ENCODE measurements at regions not wholly inside any gene's neighbourhood (a gene's known extent, or its start where the extent isn't known, plus 50 kb on each side); places are given as distances from the start of the nearest gene placed in this dataset.

DNA sequence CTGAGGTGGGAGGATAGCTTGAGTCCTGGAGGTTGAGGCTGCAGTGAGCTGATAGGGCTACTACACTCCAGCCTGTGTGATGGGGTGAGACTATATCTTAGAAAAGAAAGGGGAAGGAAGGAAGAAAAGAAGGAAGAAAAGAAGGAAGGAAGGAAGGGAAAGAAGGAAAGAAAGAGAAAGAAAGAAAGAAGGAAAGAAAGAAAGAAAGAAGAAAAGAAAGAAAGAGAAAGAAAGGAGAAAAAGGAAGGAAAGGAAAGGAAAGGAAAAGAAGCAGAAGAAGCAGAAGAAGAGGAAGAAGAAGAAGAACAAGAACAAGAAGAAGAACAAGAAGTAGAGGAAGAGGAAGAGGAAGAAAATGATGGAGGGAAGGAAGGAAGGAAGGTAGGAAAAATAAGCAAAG lies 1130.2 kb upstream of the MAP3K7 start:
- DNase-seq (ENCODE audit: low spot score), result no peak
- H3K27ac Mint-ChIP-seq, result no peak overlapping the region
- no peaks in the 10 kb centered on the region for H3K9me3 Mint-ChIP-seq
- H3K4me3 Mint-ChIP-seq, result no peak overlapping the region
- H3K4me1 Mint-ChIP-seq (ENCODE audit: low read depth), result no peaks in the 10 kb centered on the region
- no peaks in the 10 kb centered on the region for H3K27me3 Mint-ChIP-seq (ENCODE audit: low read depth)
- H3K36me3 Mint-ChIP-seq (ENCODE audit: low read depth), result no peaks in the 10 kb centered on the region

DNA sequence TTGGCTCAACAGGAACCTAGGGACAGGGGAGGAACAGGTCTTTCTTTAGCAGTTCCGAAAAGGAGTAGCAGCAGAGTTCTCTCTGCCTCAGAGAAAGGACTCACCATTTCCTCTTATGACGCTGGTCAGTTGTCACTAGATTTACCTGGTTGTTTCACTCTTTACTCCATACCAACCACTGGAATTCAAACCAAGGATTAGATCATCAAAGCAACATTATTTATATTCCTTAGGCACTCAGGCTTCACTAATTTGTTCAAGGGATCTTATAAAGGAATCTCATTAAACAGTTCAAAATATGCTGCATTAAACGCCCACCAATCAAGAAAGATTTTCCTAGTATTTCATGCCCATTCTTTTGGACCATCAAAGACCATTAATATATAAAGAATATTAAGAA lies 1129.5 kb upstream of the MAP3K7 start:
- Mint-ChIP-seq H3K9me3 (no peaks in the 10 kb centered on the region), H3K4me1 (ENCODE audit: low read depth) (no peaks in the 10 kb centered on the region), H3K4me3 (no peak overlapping the region), H3K27ac (no peak overlapping the region), H3K36me3 (ENCODE audit: low read depth) (no peaks in the 10 kb centered on the region), H3K27me3 (ENCODE audit: low read depth) (no peaks in the 10 kb centered on the region)
- no peak for DNase-seq (ENCODE audit: low spot score)

DNA sequence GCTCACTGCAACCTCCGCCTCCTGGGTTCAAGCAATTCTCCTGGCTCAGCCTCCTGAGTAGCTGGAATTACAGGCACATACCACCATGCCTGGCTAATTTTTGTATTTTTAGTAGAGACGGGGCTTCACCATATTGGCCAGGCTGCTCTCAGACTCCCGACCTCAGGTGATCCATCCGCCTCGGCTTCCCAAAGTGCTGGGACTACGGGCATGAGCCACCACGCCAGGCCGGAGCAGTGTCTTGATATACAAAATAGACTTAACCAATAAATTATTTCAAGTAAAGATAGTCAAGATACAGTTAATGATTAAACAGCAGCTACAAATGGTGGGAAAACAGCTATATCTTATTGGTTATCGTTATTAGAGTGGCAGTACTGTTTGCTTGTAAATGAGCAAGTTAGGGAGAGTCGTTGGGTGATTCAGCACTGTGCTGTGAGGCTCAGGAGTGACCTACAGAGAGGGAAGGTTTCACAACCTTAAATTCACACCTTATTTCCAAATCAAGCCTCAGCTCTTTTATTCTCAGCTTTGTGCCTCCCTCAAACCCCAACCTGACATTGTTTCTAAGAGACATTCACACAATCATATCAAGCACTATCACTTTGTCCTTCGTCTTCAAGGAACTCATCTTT lies 1128.4 kb upstream of the MAP3K7 start:
- no peak overlapping the region for H3K27ac Mint-ChIP-seq
- H3K4me1 Mint-ChIP-seq (ENCODE audit: low read depth), result no peaks in the 10 kb centered on the region
- no peak overlapping the region for H3K4me3 Mint-ChIP-seq
- H3K36me3 Mint-ChIP-seq (ENCODE audit: low read depth), result no peaks in the 10 kb centered on the region
- H3K27me3 Mint-ChIP-seq (ENCODE audit: low read depth), result no peaks in the 10 kb centered on the region
- H3K9me3 Mint-ChIP-seq, result no peaks in the 10 kb centered on the region
- no peak for DNase-seq (ENCODE audit: low spot score)

DNA sequence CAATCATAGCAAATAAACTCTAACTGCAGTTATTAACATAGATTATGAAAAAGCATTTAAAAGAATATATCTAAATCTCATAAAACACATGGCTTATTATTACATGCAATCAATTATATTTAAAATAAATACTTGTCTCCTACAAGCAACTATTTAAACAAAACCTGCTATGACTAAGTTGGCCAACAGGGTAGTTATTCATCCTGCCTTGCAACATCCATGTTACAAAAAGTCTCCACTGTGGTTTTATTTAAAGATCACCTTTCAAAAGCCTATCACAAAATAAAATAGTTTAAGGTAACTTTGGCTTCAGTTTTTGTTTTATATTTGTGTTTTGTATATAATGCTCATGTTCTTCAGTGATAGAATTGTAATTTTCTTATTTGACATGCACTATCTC lies 1127.0 kb upstream of the MAP3K7 start:
- no peaks in the 10 kb centered on the region for H3K27me3 Mint-ChIP-seq (ENCODE audit: low read depth)
- H3K9me3 Mint-ChIP-seq, result no peaks in the 10 kb centered on the region
- H3K27ac Mint-ChIP-seq, result no peak overlapping the region
- H3K36me3 Mint-ChIP-seq (ENCODE audit: low read depth), result no peaks in the 10 kb centered on the region
- H3K4me3 Mint-ChIP-seq, result no peak overlapping the region
- H3K4me1 Mint-ChIP-seq (ENCODE audit: low read depth), result no peaks in the 10 kb centered on the region
- no peak for DNase-seq (ENCODE audit: low spot score)

DNA sequence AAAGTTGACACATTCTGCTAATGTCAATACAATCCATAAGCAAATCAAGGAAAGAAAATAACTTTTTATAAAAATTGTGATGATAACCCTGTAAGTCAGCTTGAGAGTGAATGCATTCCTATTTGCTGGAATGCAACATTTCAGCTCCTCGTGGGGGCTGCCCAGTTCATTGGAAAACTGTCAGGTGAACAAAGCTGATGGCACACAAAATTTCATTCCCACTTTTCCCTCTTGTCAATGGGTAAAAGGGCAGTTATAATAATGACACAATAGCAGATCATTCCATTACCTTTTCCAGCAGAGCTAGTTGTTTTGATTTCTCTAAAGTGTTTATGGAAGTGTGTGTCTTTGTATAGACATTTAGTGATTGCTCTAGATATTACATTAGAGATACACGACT lies 1124.6 kb upstream of the MAP3K7 start:
- H3K4me1 Mint-ChIP-seq (ENCODE audit: low read depth), result no peaks in the 10 kb centered on the region
- no peaks in the 10 kb centered on the region for H3K9me3 Mint-ChIP-seq
- no peaks in the 10 kb centered on the region for H3K27me3 Mint-ChIP-seq (ENCODE audit: low read depth)
- no peak overlapping the region for H3K4me3 Mint-ChIP-seq
- no peak for DNase-seq (ENCODE audit: low spot score)
- H3K27ac Mint-ChIP-seq, result no peak overlapping the region
- H3K36me3 Mint-ChIP-seq (ENCODE audit: low read depth), result no peaks in the 10 kb centered on the region

DNA sequence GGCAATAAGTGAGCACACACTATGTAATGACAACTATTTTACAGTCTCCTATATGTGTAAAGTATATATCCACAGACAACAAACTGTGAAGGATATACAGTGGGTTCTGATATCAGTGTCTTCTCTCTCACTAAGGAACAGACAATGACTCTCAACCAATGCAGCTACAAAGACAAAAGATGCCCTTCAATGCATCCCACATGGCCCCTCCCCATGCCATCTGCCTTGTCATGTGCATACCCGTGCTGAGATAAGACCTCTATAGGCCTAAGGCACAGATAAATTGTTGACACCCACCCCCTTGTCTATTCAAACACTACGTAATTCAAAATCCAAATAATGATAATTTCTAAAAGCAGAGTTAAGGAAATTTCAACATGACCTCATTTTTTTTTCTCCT lies 1123.5 kb upstream of the MAP3K7 start:
- Mint-ChIP-seq H3K27me3 (ENCODE audit: low read depth) (no peaks in the 10 kb centered on the region), H3K4me1 (ENCODE audit: low read depth) (no peaks in the 10 kb centered on the region)

DNA sequence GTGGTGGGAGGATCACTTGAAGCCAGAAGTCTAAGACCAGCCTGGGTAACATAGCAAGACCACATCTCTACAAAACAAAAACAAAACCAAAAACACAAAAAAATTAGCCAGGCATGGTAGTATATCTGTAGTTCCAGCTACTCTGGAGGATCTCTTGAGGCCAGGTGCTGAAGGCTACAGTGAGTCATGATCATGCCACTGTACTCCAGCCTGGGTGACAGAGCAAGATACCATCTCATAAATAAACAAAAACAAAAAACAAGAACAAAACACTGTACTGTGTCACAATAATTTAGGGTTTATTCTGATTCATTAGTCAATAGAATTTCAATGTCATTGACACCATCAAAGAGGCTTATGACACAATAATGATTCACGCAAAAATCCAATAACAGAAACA lies 1121.7 kb upstream of the MAP3K7 start:
- Mint-ChIP-seq H3K27ac (no peak overlapping the region), H3K9me3 (no peaks in the 10 kb centered on the region), H3K27me3 (ENCODE audit: low read depth) (no peaks in the 10 kb centered on the region), H3K4me1 (ENCODE audit: low read depth) (no peaks in the 10 kb centered on the region), H3K4me3 (no peak overlapping the region), H3K36me3 (ENCODE audit: low read depth) (no peaks in the 10 kb centered on the region)
- no peak for DNase-seq (ENCODE audit: low spot score)

More for the DNA sequence above, 1123.5 kb upstream of the MAP3K7 start:
- Mint-ChIP-seq H3K4me3 (no peak overlapping the region), H3K36me3 (ENCODE audit: low read depth) (no peaks in the 10 kb centered on the region), H3K9me3 (no peaks in the 10 kb centered on the region), H3K27ac (no peak overlapping the region)
- DNase-seq (ENCODE audit: low spot score), result no peak

DNA sequence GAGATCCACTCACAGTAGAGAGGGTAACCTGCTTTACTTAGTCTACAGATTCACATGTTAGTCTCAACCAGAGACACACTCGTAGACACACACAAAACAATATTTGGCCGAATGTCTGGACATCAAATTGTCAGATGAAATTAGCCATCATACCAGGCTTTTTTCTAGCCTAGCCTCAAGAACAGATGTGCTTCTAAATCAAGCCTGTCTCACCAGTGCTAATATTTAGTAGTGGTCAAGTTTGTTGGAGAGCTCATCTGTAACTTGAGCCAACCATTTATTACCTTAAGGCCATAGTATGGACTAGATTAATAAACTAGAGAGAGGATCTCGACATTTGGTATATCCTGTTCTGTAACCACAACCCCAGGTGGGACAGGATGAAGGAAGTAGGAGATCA lies 1118.8 kb upstream of the MAP3K7 start:
- Mint-ChIP-seq H3K36me3 (ENCODE audit: low read depth) (no peaks in the 10 kb centered on the region), H3K9me3 (no peaks in the 10 kb centered on the region), H3K27me3 (ENCODE audit: low read depth) (no peaks in the 10 kb centered on the region), H3K4me1 (ENCODE audit: low read depth) (no peaks in the 10 kb centered on the region), H3K4me3 (no peak overlapping the region), H3K27ac (no peak overlapping the region)
- no peak for DNase-seq (ENCODE audit: low spot score)

DNA sequence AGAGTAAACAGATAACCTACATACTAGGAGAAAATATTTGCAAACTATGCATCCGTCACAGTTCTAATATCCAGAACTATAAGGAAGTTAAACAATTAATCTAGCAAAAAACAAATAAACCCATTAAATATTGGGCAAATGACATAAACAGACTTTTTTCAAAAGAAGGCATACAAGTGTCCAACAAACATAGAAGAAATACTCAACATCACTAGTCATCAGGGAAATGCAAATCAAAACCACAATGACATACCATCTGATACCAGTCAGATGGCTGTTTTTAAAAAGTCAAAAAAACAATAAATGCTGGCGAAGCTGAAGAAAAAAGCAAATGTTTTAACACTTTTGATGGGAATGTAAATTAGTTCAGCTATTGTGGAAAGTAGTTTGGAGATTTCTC lies 1117.7 kb upstream of the MAP3K7 start:
- H3K27ac Mint-ChIP-seq, result no peak overlapping the region
- no peaks in the 10 kb centered on the region for H3K36me3 Mint-ChIP-seq (ENCODE audit: low read depth)
- H3K4me3 Mint-ChIP-seq, result no peak overlapping the region
- H3K27me3 Mint-ChIP-seq (ENCODE audit: low read depth), result no peaks in the 10 kb centered on the region
- H3K9me3 Mint-ChIP-seq, result no peaks in the 10 kb centered on the region
- no peak for DNase-seq (ENCODE audit: low spot score)
- no peaks in the 10 kb centered on the region for H3K4me1 Mint-ChIP-seq (ENCODE audit: low read depth)

DNA sequence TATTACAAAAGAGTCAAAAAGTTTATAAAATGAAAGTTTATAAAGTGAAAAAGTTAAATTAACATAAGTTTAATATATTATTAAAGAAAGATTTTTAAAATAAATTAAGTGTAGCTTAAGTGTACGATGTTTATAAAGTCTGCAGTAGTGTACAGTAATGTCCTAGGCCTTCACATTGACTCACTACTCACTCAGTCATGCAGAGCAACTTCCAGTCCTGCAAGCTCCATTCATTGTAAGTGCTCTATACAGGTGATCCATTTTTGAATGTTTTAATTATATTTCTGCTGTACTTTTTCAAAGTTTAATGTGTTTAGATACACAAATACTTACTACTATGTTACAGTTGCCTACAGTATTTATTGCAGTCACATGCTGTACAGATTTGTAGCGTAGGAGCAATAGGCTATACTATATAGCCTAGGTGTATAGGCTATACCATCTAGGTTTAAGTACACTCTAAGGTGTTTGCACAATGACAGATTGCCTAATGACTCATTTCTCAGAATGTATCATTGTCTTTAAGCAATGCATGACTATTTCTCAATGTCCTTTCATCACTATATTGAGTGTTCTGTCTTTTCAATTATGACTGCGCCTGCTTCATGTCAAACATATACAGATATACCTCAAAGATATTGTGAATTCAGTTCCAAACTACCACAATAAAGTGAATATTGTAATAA lies 1110.3 kb upstream of the MAP3K7 start:
- Mint-ChIP-seq H3K4me3 (no peak overlapping the region), H3K9me3 (peaks cover 3% of the 10 kb centered on the region), H3K27ac (no peak overlapping the region), H3K4me1 (ENCODE audit: low read depth) (no peaks in the 10 kb centered on the region), H3K36me3 (ENCODE audit: low read depth) (no peaks in the 10 kb centered on the region), H3K27me3 (ENCODE audit: low read depth) (no peaks in the 10 kb centered on the region)
- DNase-seq (ENCODE audit: low spot score), result no peak

DNA sequence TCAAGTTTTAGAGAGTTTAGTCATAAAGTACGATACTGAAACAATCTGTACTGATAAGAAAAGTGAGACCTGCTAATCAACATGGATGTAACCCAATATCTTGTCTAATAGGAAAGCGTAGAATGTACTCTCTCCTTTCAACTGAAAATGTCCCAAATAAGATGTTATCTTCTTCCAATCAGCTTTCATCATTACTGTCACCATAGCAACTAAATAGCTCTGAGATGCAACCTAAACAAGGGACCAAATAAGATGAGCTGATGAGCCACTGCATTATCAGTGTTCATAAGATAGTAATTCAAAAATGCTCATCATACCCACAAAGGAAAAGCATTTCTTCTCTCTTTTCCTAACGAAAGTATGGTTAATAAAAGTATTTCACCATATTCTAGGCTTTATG lies 1108.3 kb upstream of the MAP3K7 start:
- H3K27ac Mint-ChIP-seq, result no peak overlapping the region
- H3K36me3 Mint-ChIP-seq (ENCODE audit: low read depth), result no peaks in the 10 kb centered on the region
- no peak overlapping the region for H3K4me3 Mint-ChIP-seq
- peaks cover 3% of the 10 kb centered on the region for H3K9me3 Mint-ChIP-seq
- no peaks in the 10 kb centered on the region for H3K27me3 Mint-ChIP-seq (ENCODE audit: low read depth)
- H3K4me1 Mint-ChIP-seq (ENCODE audit: low read depth), result no peaks in the 10 kb centered on the region
- no peak for DNase-seq (ENCODE audit: low spot score)

DNA sequence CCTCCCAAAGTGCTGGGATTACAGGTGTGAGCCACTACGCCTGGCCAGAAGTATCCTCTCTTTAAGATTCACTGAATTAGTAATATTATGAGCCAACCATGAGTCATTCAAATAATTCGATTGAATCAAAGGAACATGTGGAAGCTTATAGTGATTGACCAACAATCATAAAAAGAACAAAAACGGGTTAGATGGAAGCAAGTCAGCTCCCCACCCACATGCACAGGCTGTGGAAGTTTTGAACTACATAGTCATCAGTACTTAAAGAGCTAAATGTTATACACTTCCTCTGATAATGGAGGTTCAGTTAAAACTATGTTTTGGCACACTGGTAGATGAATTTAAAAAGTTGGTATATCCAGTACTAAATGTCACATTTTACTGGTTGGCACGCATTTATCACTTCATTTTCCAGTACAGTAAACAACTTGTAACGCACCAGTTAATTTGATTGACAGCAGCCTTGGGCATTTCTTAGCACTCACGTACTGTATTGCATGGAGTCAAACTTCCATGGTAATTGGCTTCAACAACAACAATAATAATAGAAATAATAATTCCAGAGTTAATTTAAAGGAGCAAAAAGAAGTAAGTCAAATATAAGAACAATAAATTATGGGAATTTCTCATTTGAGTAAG lies 1107.3 kb upstream of the MAP3K7 start:
- Mint-ChIP-seq H3K36me3 (ENCODE audit: low read depth) (no peaks in the 10 kb centered on the region), H3K27ac (no peak overlapping the region), H3K4me1 (ENCODE audit: low read depth) (no peaks in the 10 kb centered on the region), H3K4me3 (no peak overlapping the region), H3K27me3 (ENCODE audit: low read depth) (no peaks in the 10 kb centered on the region), H3K9me3 (peaks cover 3% of the 10 kb centered on the region)
- no peak for DNase-seq (ENCODE audit: low spot score)

DNA sequence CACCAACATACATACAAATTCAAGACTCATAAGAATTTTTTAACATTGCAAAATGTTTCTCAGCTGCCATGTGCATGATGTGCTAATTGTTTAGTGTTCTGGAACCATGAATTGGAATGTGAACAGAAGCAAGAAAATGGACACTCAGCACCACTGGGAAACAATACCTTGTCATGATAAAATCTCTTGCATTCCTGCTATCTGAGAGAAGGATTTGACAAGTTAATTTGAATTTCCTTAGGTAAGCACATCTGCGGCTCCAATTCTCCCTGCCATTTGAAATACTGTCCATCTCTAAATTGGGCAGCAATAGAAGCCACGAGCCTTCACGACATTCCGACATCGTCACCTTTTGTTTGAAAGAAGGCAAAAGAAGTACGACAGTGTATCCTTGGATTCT lies 1104.6 kb upstream of the MAP3K7 start:
- no peak for DNase-seq (ENCODE audit: low spot score)
- no peaks in the 10 kb centered on the region for H3K36me3 Mint-ChIP-seq (ENCODE audit: low read depth)
- H3K9me3 Mint-ChIP-seq, result no peaks in the 10 kb centered on the region
- H3K27ac Mint-ChIP-seq, result no peak overlapping the region
- no peak overlapping the region for H3K4me3 Mint-ChIP-seq
- H3K27me3 Mint-ChIP-seq (ENCODE audit: low read depth), result no peaks in the 10 kb centered on the region
- H3K4me1 Mint-ChIP-seq (ENCODE audit: low read depth), result no peaks in the 10 kb centered on the region

DNA sequence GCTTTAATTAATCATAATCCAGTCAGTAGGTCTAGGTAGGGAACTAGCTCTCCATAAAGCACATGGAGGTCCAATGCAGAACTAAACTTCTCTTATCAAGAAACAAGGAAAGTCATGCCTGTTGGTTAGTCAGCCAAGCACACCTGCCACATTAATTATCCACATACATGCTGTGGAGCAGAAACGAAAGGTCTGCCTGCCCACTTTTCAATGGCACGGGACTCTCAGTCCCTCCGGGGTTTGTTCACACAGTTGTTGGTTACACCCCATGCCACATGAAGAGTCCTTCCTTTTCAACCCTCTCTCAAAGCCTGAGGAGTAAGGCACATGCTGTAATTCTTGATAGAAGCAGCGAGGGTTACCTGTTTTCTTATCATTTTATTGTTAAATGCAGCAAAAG lies 1096.4 kb upstream of the MAP3K7 start:
- Mint-ChIP-seq H3K4me1 (ENCODE audit: low read depth) (no peaks in the 10 kb centered on the region), H3K27ac (no peak overlapping the region), H3K27me3 (ENCODE audit: low read depth) (no peaks in the 10 kb centered on the region), H3K4me3 (no peak overlapping the region), H3K9me3 (no peaks in the 10 kb centered on the region), H3K36me3 (ENCODE audit: low read depth) (no peaks in the 10 kb centered on the region)
- DNase-seq (ENCODE audit: low spot score), result no peak

DNA sequence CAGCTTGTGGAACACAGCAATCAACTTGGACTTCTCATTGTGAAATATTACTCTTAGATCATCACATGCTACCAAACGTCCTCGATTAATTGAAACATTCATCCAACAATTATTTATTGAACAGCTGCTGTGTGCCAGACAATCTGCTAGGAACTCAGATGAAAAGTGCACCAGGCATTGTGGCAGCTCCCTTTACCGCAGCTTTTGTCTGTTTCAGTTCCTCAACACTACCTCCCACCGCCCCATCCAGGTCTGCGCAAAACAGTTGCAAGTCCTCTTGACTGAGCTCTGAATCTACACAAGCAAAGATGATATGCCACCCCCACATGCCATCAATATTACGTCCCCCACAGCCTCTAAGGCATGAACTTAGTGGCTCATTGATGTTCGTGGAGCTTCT lies 1094.4 kb upstream of the MAP3K7 start:
- H3K9me3 Mint-ChIP-seq, result no peaks in the 10 kb centered on the region

More for the DNA sequence above, 1094.4 kb upstream of the MAP3K7 start:
- no peaks in the 10 kb centered on the region for H3K4me1 Mint-ChIP-seq (ENCODE audit: low read depth)
- no peaks in the 10 kb centered on the region for H3K36me3 Mint-ChIP-seq (ENCODE audit: low read depth)
- no peaks in the 10 kb centered on the region for H3K27me3 Mint-ChIP-seq (ENCODE audit: low read depth)
- H3K4me3 Mint-ChIP-seq, result no peak overlapping the region
- no peak for DNase-seq (ENCODE audit: low spot score)
- no peak overlapping the region for H3K27ac Mint-ChIP-seq
